Mucosa of gallbladder (tissue), 1 donor: ENCODE measurements at regions not wholly inside any gene's neighbourhood (a gene's known extent, or its start where the extent isn't known, plus 50 kb on each side); places are given as distances from the start of the nearest gene placed in this dataset.
A peak's percentile ranks its signal among the peaks of the same experiment; 100 is the strongest.
"Not testable (repeated sequence)": the region's sequence is repeated elsewhere in the genome, so short reads cannot be mapped to it uniquely, and the experiment has no call there.

ENCODE experiments used
- DNase-seq: peaks from one replicate; pipeline ENCODE4 v3.0.0-alpha.2; 2020; ENCODE audit warnings: low spot score
- donor health status: DM: no; HTN: no; CAD: no.

DNA sequence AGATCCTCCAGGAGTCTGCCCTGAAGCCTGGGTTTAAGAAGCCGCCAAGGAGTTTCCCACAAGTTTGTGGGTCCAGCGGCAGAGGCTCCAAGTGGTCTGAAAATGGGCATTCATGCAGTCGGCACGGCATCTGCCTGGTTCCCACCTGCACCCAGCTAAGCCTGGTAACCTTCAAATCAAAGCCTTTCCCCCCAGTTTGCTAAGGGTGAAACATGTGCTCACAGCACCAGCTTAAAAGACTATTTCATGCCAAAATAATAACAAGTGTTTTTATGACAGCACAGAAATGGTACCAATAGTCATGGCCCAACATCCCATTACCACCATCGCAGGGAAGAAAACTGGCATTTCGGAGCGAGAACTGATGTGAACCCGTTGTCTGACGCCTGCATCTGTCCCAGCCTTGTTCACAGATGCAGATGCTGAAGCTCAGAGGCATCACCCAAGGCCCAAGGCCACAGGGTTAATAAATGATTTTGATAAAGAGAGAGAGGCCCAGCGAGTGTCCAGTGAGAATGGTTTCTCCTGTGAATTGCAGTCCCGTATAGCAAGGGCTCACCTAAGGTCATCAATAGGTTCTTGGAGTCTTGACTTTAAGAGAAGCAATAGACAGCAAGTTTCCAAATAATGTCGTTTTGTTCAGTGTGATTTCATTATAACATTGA, 188.0 kb upstream of the TPM1 start:
- DNase-seq, result no peak

- DNase-seq, result no peak
These were observed 187.5 kb upstream of the TPM1 start for GRCh38 chr15:62855085-62855476.

GRCh38 chr15:62856466-62857246, 185.9 kb upstream of the TPM1 start:
- DNase-seq, result no peak

GRCh38 chr15:62857411-62857853, 185.1 kb upstream of the TPM1 start:
- DNase-seq, result no peak

- DNase-seq, result no peak
These were observed 184.2 kb upstream of the TPM1 start for GRCh38 chr15:62858343-62858742.

DNA sequence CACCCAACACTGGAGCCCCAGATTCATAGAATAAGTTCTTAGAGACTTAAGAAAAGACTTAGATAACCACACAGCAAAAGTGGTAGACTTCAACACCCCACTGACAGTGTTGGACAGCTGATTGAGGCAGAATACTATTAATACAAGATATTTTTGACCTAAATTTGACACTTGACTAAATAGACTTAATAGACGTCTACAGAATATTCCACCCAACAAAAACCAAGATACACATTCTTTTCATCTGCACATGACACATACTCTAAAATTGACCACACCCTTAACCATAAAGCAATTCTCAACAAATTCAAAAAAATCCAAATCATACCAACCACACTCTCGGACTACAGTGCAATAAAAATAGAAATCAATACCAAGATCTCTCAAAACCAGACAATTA, 179.8 kb upstream of the TPM1 start:
- DNase-seq, result no peak

DNA sequence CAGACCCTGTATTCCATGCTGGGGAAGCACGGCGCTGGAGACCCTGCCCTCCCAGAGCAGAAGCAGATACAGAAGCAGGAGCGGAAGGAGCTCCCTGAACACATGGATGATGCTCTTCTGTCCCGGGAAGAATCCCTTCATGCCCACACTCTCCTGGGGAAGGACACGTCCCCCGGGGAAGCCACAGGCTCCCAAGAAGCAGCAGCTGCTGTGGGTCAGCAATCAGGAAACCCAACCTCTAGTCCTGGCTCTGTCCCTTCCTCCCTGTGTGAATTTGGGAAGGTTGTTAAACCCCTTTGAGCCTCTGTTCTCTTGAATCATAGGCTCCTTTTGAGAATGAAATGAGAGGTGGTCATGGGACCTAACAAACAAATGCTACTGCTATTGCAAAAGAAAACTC, 176.2 kb upstream of the TPM1 start:
- no peak for DNase-seq

GRCh38 chr15:62867844-62868243, 174.7 kb upstream of the TPM1 start:
- DNase-seq, result no peak

DNA sequence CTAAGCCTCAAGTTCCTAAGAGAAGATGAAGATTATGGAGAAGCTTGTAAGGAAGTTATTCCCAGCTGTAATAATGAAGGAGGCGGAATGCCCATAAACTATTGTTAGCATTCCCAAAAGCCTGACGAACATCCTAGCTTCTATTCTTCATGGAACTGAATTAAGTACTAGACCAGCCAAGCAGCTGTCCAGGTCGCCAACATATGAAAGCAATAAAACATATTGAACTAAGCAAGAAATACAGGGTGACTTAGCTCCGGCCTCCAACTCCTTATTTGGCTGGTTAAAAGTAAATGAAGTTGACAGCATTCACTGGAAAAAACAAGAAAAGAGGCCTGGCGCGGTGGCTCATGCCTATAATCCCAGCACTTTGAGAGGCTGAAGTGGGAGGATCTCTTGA, 174.0 kb upstream of the TPM1 start:
- no peak for DNase-seq

DNA sequence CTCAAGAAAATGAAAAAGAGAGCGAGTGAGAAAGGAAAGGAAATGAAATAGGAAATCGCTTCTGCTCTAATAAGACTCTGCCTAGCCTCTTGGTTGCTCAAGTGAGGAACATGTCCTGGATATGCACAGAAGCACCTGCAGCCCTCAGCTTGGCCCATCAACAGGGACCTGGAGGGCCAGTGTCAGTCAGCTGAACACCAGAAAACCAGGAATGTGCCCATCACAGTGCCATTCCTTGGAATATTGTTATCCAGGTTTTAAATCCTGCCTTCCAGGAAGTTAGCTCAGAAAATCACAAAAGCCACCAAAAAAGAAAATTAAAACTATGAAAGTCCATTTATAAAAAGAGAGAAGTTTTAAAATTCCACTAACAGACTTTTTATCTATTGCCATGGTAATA, 173.4 kb upstream of the TPM1 start:
- no peak for DNase-seq

DNA sequence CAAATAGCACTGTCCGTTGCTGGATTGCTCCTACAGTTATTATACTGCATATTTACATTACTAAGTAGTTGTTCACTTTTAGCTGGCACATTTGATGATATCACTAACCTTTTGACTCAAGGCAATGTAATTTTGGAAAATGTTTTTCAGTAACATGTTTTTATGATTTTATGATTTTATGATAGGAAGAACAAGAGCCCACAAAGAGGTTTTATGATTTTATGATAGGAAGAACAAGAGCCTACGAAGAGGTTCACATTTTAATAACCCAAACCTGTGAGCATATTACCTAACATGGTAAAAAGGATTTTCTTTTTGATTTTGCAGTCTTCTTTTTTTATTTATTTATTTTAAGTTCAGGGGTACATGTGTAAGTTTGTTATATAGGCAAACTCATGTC, 172.3 kb upstream of the TPM1 start:
- no peak for DNase-seq

DNA sequence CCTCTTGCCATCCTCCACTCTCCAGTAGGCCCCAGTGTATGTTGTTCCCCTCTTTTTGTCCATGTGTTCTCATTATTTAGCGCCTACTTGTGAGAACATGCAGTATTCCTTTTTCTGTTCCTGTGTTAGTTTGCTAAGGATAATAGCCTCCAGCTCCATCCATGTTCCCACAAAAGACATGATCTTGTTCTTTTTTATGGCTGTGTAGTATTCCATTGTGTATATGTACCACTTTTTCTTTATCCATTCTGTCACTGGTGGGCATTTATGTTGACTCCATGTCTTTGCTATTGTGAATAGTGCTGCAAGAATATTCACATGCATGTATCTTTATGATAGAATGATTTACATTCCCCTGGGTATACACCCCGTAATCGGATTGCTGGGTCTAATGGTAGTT, 171.8 kb upstream of the TPM1 start:
- not testable (repeated sequence) for DNase-seq

- DNase-seq, result no peak
These were observed 169.3 kb upstream of the TPM1 start for GRCh38 chr15:62873203-62873602.

- no peak for DNase-seq
These were observed 168.5 kb upstream of the TPM1 start for GRCh38 chr15:62874064-62874463.

GRCh38 chr15:62874959-62875625, 167.5 kb upstream of the TPM1 start:
- DNase-seq, result peak; percentile 45

DNA sequence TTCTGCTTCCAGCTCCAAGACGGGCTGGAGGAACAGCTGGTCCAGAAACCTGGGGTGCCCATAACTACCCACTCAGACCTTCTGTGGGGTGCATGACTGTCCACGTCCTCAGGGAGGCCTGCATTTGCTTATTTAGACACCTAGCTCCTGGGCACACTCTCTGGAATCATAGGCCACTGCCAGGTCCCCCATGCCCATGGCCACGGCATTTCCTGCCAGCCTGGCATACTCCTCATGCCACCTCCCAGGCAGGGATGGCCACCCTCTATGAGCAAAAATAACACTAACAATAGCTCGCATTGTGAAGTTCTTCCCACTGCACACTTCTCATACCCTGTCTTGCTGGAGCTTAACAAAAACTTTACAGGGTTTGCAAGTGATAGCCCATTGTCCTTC, 166.9 kb upstream of the TPM1 start:
- no peak for DNase-seq

DNA sequence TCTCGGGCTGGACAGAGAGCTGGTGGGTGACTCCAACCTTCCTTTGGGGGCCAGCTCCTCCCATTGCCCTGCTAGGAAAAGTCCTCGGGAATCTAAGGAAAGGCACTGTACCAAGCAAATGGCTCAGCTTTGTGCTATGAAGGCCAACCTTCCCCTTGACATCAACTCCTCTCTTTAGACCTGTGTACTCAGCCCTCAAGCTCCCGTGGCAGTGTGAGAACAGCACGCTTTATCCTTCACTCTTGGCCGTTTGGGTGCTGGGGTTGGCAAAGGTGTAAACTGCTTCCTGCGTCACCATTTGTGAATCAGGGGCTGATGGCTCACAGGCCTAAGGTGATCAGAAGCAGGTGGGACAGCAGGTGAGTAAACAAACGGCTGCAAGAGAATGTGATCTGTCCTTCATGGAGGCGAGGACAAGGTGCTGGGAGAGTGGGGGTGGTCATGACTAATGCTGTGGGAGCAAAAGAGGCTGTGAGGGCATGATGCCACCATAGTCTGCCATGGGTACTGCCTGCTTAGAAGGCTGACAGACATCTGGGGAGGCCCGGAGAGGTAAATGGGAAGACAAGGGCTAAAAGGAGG, 165.2 kb upstream of the TPM1 start:
- DNase-seq, result no peak

DNA sequence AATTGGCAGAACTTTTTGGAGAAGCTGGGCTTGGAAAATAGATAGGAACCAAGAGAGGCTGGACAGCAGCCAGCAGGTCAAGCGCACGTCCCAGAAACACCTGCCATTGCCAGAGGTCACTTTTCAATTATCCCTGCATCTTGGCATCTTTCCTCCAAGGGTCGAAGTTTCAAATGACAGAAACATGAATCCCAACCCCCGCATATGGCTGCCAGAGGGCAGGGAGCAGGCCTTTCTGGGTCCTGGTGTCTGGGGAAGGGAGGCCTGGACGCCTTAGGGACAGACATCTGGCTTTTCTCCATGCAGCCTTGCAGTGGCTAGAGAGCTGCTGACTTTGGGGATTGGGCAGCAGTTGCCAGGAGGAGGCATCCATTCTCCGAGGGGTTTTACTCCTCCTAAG, 164.5 kb upstream of the TPM1 start:
- DNase-seq, result no peak

DNA sequence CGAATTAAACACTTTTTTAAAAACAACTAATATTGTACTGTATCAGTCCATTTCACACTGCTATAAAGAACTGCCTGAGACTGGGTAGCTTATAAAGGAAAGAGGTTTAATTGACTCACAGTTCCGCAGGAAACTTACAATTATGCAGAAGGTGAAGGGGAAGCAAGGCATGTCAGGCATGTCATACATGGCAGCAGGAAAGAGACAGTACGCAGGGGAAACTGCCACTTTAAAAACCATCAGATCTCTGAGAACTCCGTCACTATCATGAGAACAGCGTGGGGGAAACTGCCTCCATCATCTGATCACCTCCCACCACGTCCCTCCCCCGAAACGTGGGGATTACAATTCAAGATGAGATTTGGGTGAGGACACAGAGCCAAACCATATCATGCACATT, 162.8 kb upstream of the TPM1 start:
- DNase-seq, result no peak

DNA sequence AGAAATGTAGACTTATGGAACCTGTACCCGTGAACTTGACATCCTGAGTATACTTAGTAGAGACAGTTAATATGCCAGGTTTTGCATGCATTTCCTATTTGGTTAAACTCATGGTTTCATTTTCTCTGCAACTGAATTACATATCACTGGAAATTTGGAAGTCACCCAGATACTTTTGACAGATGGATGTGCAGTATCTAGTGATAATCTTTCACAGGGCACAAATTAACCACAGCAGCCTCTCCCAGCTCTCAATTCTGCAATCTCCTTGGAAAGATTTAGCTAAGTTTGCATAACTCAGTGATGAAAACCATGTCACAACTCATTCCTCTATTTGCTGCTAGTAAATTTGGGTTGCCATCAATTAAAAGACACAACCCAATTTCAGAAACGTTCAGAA, 162.3 kb upstream of the TPM1 start:
- no peak for DNase-seq

- no peak for DNase-seq
These were observed 161.5 kb upstream of the TPM1 start for GRCh38 chr15:62881056-62881455.

- no peak for DNase-seq
These were observed 158.5 kb upstream of the TPM1 start for GRCh38 chr15:62883938-62884479.
